H1 (cell line): ENCODE measurements at regions not wholly inside any gene's neighbourhood (a gene's known extent, or its start where the extent isn't known, plus 50 kb on each side); places are given as distances from the start of the nearest gene placed in this dataset.

Source experiments
- BACH1 ChIP-seq: IDR thresholded peaks from 2 replicates; pipeline ENCODE4 v1.6.1; 2012; ENCODE audit warnings: low read length, improper control_type of control experiment
- CHD2 ChIP-seq: IDR thresholded peaks from 2 replicates; pipeline ENCODE4 v1.6.1; 2012; ENCODE audit warnings: low read length, improper control_type of control experiment
- CTCF ChIP-seq, 3 experiments: IDR thresholded peaks; 1 replicate in 2 of 3; 2 replicates in 1 of 3; pipeline versions ENCODE4 v1.5.1 to v1.6.1; 2011; ENCODE audit warnings: low read length in 3 of 3, mild to moderate bottlenecking in 3 of 3, inconsistent platforms in 2 of 3, low read depth in 1 of 3, moderate library complexity in 1 of 3; ENCODE audit not compliant: insufficient read depth in 1 of 3; ENCODE audit errors: control extremely low read depth in 1 of 3

GRCh38 chr2:239657992-239658391, 257.2 kb upstream of the HDAC4 start:
- TF ChIP-seq BACH1 (no peak), CTCF (IDR thresholded peaks at IDR 0.05; ENCODE audit: control extremely low read depth in 1 of 3, insufficient read depth in 1 of 3, low read depth in 1 of 3, low read length in 3 of 3) (no peak), CHD2 (no peak)
